ENCODE measurements at regions not wholly inside any gene's neighbourhood (a gene's known extent, or its start where the extent isn't known, plus 50 kb on each side); places are given as distances from the start of the nearest gene placed in this dataset.

DNA sequence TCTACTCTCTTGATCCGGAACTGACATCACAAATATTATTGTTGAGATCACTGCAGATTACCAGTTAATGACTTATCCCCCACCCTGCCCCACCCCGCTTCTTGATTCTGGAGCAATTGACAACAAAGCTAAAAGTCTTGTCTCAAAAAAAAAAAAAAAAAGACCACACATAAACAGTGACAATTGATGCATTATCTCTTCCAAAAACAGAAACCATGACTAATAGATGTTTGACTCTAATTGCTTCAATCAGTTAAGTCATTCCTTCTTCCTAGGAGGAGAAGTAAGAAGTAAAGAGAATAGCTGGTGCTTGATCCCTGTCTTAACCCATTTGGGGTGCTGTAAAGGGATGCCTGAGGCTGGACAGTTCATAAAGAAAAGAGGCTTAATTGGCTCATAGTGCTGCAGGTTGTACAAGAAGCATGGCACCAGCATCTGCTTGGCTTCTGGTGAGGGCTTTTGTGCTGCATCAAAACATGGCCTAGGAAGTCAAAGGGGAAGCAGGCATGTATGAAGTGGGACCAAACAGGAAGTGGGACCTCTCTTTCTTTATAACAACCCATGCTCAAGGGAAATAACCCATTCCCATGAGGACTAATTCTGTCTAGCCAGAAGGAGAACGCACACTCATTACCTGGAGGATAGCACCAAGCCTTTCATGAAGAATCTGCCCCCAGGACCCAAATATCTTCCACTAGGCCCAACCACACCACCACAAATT, 158.7 kb downstream of the TMEM167A start:
- 26% methylated on average over 3 of the region's 3 CpGs for WGBS (ENCODE audit: insufficient coverage, insufficient replicate concordance, low lambda C conversion rate, missing lambda C conversion rate)
- ChIA-PET SMC1A (ENCODE audit: uncharacterized antibody, unreplicated experiment) (interaction anchor here (0.6 to 1.5 kb wide), 3 partner anchors 16 to 365 kb away, joined by 3 read pairs; no protein-coding TSS in a partner anchor), RAD21 (ENCODE audit: unreplicated experiment) (interaction anchor here (1.9 kb wide), 1 partner anchor 108 kb away, joined by 4 read pairs; no protein-coding TSS in a partner anchor), POLR2A (interaction anchor here (0.6 kb wide), 2 partner anchors 98 to 368 kb away, joined by 3 to 4 read pairs; no protein-coding TSS in a partner anchor), CTCF (interaction anchor here (1.2 to 1.4 kb wide), 2 partner anchors 10 to 24 kb away, joined by 3 to 9 read pairs; no protein-coding TSS in a partner anchor)
- no peak for DNase-seq (ENCODE audit: low read depth, low spot score)
- Histone ChIP-seq H3K4me3 (no peak overlapping the region), H3K9me3 (replicated peaks; ENCODE audit: control insufficient read depth, insufficient read depth, low read length) (no peaks in the 10 kb centered on the region; the same call in 2 of the 3 replicates), H2AFZ (ENCODE audit: control insufficient read depth, low read depth, low read length) (no peak overlapping the region), H3K79me2 (ENCODE audit: control insufficient read depth, insufficient read depth, low read length) (no peaks in the 10 kb centered on the region), H3K36me3 (ENCODE audit: control insufficient read depth in 2 of 2, insufficient read depth in 2 of 2, low read length in 1 of 2) (no peaks in the 10 kb centered on the region), H3K9ac (ENCODE audit: control insufficient read depth, insufficient read depth, low read length) (no peak overlapping the region), H3K27ac (ENCODE audit: control insufficient read depth, insufficient read depth) (no peak overlapping the region), H3K4me1 (ENCODE audit: control insufficient read depth, insufficient read depth, low read length) (no peaks in the 10 kb centered on the region), H3K4me2 (ENCODE audit: control insufficient read depth, insufficient read depth) (no peak overlapping the region), H4K20me1 (ENCODE audit: control insufficient read depth, insufficient read depth) (no peaks in the 10 kb centered on the region), H3K27me3 (replicated peaks in 1 of 2; ENCODE audit: control insufficient read depth in 2 of 2, insufficient read depth in 2 of 2, low read length in 1 of 2) (no peaks in the 10 kb centered on the region)
- intact Hi-C loops (cut with micrococcal nuclease; ENCODE audit: unreplicated experiment): no loop called here
- peak; percentile 23; the same call in 2 of the 3 replicates for ATAC-seq
- TF ChIP-seq PML (IDR thresholded peaks at IDR 0.05; ENCODE audit: low read length) (no peak), SPI1 (IDR thresholded peaks at IDR 0.05; ENCODE audit: borderline replicate concordance, insufficient read depth, low read depth, low read length) (peak; percentile 53; the same call in 1 of the 2 replicates), ZNF384 (IDR thresholded peaks at IDR 0.05; ENCODE audit: borderline replicate concordance, low read depth, low read length) (0 out of 2 replicates have a peak, but pooled peaks have one; percentile 19)
- in situ Hi-C loops (cut with MboI): no loop called here
- no TSS peak for BruUV-seq (replicated peaks)
- no peak for FAIRE-seq

DNA sequence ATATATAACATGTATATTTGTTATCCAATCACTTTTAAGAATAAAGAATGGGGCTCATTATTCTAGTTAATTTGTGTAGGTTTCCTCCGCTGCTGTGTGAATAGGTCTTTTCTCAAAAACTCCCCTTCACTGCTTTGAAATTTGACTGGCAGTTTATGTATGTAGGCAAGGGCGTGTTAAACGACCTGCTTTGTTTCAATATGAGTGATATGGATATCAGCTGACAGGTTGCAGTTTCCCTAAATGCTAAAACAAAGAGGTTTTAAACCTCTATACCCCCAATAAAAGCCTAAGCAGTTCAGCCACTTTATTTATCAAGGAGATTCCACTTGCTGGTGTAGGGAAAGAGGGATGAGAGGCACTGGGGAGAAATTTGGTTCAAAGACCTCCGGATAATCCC, 159.6 kb downstream of the TMEM167A start:
- ChIA-PET CTCF (interaction anchor here (1.2 kb wide), 1 partner anchor 23 kb away, joined by 3 read pairs; no protein-coding TSS in a partner anchor), SMC1A (ENCODE audit: uncharacterized antibody, unreplicated experiment) (interaction anchor here (1.3 to 1.8 kb wide), 2 partner anchors 24 to 32 kb away, joined by 3 to 5 read pairs; no protein-coding TSS in a partner anchor), RAD21 (ENCODE audit: unreplicated experiment) (no interaction called here), POLR2A (interaction anchor here (0.6 to 1.2 kb wide), 2 partner anchors 97 to 369 kb away, joined by 4 read pairs; no protein-coding TSS in a partner anchor)
- no peak overlapping the region for H3K27ac ChIP-seq (ENCODE audit: control insufficient read depth, insufficient read depth)
- FAIRE-seq: no peak
- H3K4me2 ChIP-seq (ENCODE audit: control insufficient read depth, insufficient read depth): no peak overlapping the region; the same call in 1 of the 2 replicates
- intact Hi-C loops (cut with micrococcal nuclease; ENCODE audit: unreplicated experiment): no loop called here
- no peak for DNase-seq (ENCODE audit: low read depth, low spot score)
- H3K9me3 ChIP-seq (replicated peaks; ENCODE audit: control insufficient read depth, insufficient read depth, low read length): no peaks in the 10 kb centered on the region; the same call in 2 of the 3 replicates
- in situ Hi-C loops (cut with MboI): no loop called here
- no peaks in the 10 kb centered on the region for H4K20me1 ChIP-seq (ENCODE audit: control insufficient read depth, insufficient read depth)
- 16% methylated on average over 4 of the region's 4 CpGs for whole genome bisulfite sequencing (ENCODE audit: insufficient coverage, insufficient replicate concordance, low lambda C conversion rate, missing lambda C conversion rate)
- H3K27me3 ChIP-seq (replicated peaks in 1 of 2; ENCODE audit: control insufficient read depth in 2 of 2, insufficient read depth in 2 of 2, low read length in 1 of 2): no peaks in the 10 kb centered on the region
- no peak overlapping the region for H3K9ac ChIP-seq (ENCODE audit: control insufficient read depth, insufficient read depth, low read length)
- no TSS peak for BruUV-seq (replicated peaks)
- no peak overlapping the region for H2AFZ ChIP-seq (ENCODE audit: control insufficient read depth, low read depth, low read length)
- no peaks in the 10 kb centered on the region for H3K4me1 ChIP-seq (ENCODE audit: control insufficient read depth, insufficient read depth, low read length)
- no peak overlapping the region for H3K4me3 ChIP-seq
- no peaks in the 10 kb centered on the region for H3K79me2 ChIP-seq (ENCODE audit: control insufficient read depth, insufficient read depth, low read length)
- no peaks in the 10 kb centered on the region for H3K36me3 ChIP-seq (ENCODE audit: control insufficient read depth in 2 of 2, insufficient read depth in 2 of 2, low read length in 1 of 2)
- peak; percentile 95 for ATAC-seq
- TF ChIP-seq JUND (IDR thresholded peaks at IDR 0.05; ENCODE audit: low read depth, low read length) (peak; percentile 71; the same call in 1 of the 2 replicates), GABPA (IDR thresholded peaks at IDR 0.05; ENCODE audit: low read depth) (0 out of 2 replicates have a peak, but pooled peaks have one; percentile 11), CREM (IDR thresholded peaks at IDR 0.05; ENCODE audit: low read depth) (0 out of 2 replicates have a peak, but pooled peaks have one; percentile 8)
- TF ChIP-seq, protein P1, sequence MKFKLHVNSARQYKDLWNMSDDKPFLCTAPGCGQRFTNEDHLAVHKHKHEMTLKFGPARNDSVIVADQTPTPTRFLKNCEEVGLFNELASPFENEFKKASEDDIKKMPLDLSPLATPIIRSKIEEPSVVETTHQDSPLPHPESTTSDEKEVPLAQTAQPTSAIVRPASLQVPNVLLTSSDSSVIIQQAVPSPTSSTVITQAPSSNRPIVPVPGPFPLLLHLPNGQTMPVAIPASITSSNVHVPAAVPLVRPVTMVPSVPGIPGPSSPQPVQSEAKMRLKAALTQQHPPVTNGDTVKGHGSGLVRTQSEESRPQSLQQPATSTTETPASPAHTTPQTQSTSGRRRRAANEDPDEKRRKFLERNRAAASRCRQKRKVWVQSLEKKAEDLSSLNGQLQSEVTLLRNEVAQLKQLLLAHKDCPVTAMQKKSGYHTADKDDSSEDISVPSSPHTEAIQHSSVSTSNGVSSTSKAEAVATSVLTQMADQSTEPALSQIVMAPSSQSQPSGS (IDR thresholded peaks at IDR 0.05; ENCODE audit: low read length): no peak
- TF ChIP-seq, protein P2, sequence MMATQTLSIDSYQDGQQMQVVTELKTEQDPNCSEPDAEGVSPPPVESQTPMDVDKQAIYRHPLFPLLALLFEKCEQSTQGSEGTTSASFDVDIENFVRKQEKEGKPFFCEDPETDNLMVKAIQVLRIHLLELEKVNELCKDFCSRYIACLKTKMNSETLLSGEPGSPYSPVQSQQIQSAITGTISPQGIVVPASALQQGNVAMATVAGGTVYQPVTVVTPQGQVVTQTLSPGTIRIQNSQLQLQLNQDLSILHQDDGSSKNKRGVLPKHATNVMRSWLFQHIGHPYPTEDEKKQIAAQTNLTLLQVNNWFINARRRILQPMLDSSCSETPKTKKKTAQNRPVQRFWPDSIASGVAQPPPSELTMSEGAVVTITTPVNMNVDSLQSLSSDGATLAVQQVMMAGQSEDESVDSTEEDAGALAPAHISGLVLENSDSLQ (IDR thresholded peaks at IDR 0.05): peak; percentile 94
- TF ChIP-seq, protein P3, sequence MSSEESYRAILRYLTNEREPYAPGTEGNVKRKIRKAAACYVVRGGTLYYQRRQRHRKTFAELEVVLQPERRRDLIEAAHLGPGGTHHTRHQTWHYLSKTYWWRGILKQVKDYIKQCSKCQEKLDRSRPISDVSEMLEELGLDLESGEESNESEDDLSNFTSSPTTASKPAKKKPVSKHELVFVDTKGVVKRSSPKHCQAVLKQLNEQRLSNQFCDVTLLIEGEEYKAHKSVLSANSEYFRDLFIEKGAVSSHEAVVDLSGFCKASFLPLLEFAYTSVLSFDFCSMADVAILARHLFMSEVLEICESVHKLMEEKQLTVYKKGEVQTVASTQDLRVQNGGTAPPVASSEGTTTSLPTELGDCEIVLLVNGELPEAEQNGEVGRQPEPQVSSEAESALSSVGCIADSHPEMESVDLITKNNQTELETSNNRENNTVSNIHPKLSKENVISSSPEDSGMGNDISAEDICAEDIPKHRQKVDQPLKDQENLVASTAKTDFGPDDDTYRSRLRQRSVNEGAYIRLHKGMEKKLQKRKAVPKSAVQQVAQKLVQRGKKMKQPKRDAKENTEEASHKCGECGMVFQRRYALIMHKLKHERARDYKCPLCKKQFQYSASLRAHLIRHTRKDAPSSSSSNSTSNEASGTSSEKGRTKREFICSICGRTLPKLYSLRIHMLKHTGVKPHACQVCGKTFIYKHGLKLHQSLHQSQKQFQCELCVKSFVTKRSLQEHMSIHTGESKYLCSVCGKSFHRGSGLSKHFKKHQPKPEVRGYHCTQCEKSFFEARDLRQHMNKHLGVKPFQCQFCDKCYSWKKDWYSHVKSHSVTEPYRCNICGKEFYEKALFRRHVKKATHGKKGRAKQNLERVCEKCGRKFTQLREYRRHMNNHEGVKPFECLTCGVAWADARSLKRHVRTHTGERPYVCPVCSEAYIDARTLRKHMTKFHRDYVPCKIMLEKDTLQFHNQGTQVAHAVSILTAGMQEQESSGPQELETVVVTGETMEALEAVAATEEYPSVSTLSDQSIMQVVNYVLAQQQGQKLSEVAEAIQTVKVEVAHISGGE (CRISPR knock-in tag; IDR thresholded peaks at IDR 0.05): no peak

All from GM12878 (cell line).